Calu3 (cell line): ENCODE measurements at regions not wholly inside any gene's neighbourhood (a gene's known extent, or its start where the extent isn't known, plus 50 kb on each side); places are given as distances from the start of the nearest gene placed in this dataset.

Source experiments
- BruUV-seq: library from RNA; stranded (reverse); fragments of 400-500 nt; replicated peaks from 2 replicates; lab custom pipeline; 2021; lab: Mats Ljungman, UMichigan
- CTCF ChIA-PET: fragments of 300-600 bp; sonication (Branson Sonifier 250); formaldehyde crosslinking; loops from one replicate; lab custom pipeline; 2022; ENCODE audit warnings: antibody characterized with exemption; lab: Charles Lee
- DNase-seq: peaks from one replicate; pipeline ENCODE4 v3.0.0; 2022
- H3K27ac Mint-ChIP-seq: one replicate; pipeline ENCODE4 v1.8.0; 2022; ENCODE audit warnings: mixed read lengths; ENCODE audit not compliant: unreplicated experiment
- H3K27me3 Mint-ChIP-seq: one replicate; pipeline ENCODE4 v1.8.0; 2022; ENCODE audit warnings: mixed read lengths; ENCODE audit not compliant: unreplicated experiment
- H3K36me3 Mint-ChIP-seq: one replicate; pipeline ENCODE4 v1.8.0; 2022; ENCODE audit warnings: mild to moderate bottlenecking, moderate library complexity, mixed read lengths; ENCODE audit not compliant: insufficient read depth, unreplicated experiment
- H3K4me1 Mint-ChIP-seq: one replicate; pipeline ENCODE4 v1.8.0; 2022; ENCODE audit warnings: mild to moderate bottlenecking, low read depth, mixed read lengths; ENCODE audit not compliant: unreplicated experiment
- H3K4me3 Mint-ChIP-seq: one replicate; pipeline ENCODE4 v1.8.0; 2022; ENCODE audit warnings: mild to moderate bottlenecking, low read depth, moderate library complexity, mixed read lengths; ENCODE audit not compliant: unreplicated experiment
- H3K9me3 Mint-ChIP-seq: one replicate; pipeline ENCODE4 v1.8.0; 2022; ENCODE audit warnings: low read depth, mixed read lengths; ENCODE audit not compliant: unreplicated experiment
- CTCF ChIP-seq: fragments of 200-600 bp; IDR thresholded peaks from one replicate; pipeline ENCODE4 v1.8.0; 2022; ENCODE audit warnings: antibody characterized with exemption; ENCODE audit not compliant: unreplicated experiment
- intact Hi-C: fragments of 100-400 bp; cut with micrococcal nuclease; formaldehyde crosslinking; loops from one replicate; pipeline ENCODE4 v1.10.0; 2022; ENCODE audit not compliant: unreplicated experiment

GRCh38 chr18:11383381-11383780 lies 226.0 kb upstream of the SLC35G4 start:
- no peak for DNase-seq
- Mint-ChIP-seq H3K4me1 (no peaks in the 10 kb centered on the region), H3K4me3 (no peak overlapping the region), H3K27ac (no peak overlapping the region), H3K27me3 (peaks cover 31% of the 10 kb centered on the region), H3K36me3 (no peaks in the 10 kb centered on the region), H3K9me3 (no peaks in the 10 kb centered on the region)
- CTCF ChIA-PET = no interaction called here
- BruUV-seq = no TSS peak
- intact Hi-C loops = no loop called here
- no peak for TF ChIP-seq CTCF

- no TSS peak for BruUV-seq
- H3K4me1 Mint-ChIP-seq = no peaks in the 10 kb centered on the region
Observed at GRCh38 chr18:11380968-11381367, 228.4 kb upstream of the SLC35G4 start.

GRCh38 chr18:11379660-11380059 lies 229.7 kb upstream of the SLC35G4 start:
- no TSS peak for BruUV-seq
- Mint-ChIP-seq H3K4me1 (no peaks in the 10 kb centered on the region), H3K27ac (no peak overlapping the region), H3K36me3 (no peaks in the 10 kb centered on the region), H3K9me3 (no peaks in the 10 kb centered on the region), H3K4me3 (no peak overlapping the region), H3K27me3 (peaks cover 67% of the 10 kb centered on the region)
- no peak for TF ChIP-seq CTCF
- CTCF ChIA-PET = no interaction called here
- intact Hi-C loops = no loop called here
- DNase-seq = no peak

More at GRCh38 chr18:11380968-11381367, 228.4 kb upstream of the SLC35G4 start:
- no peak for TF ChIP-seq CTCF
- Mint-ChIP-seq H3K27ac (no peak overlapping the region), H3K36me3 (no peaks in the 10 kb centered on the region), H3K4me3 (no peak overlapping the region), H3K9me3 (no peaks in the 10 kb centered on the region), H3K27me3 (peaks cover 54% of the 10 kb centered on the region)
- CTCF ChIA-PET = no interaction called here
- no peak for DNase-seq
- intact Hi-C loops = no loop called here

- CTCF ChIA-PET = interaction anchor here (0.7 kb wide), 1 partner anchor 33 kb away, joined by 3 read pairs; no protein-coding TSS in a partner anchor
- Mint-ChIP-seq H3K4me1 (no peaks in the 10 kb centered on the region), H3K27ac (no peak overlapping the region), H3K27me3 (peaks cover 78% of the 10 kb centered on the region), H3K36me3 (no peaks in the 10 kb centered on the region), H3K9me3 (no peaks in the 10 kb centered on the region), H3K4me3 (no peak overlapping the region)
- no peak for DNase-seq
- no TSS peak for BruUV-seq
- intact Hi-C loops = no loop called here
- no peak for TF ChIP-seq CTCF
Observed at GRCh38 chr18:11377766-11378540, 228.6 kb upstream of the PIEZO2 start.
